22Rv1 (cell line): ENCODE measurements at regions not wholly inside any gene's neighbourhood (a gene's known extent, or its start where the extent isn't known, plus 50 kb on each side); places are given as distances from the start of the nearest gene placed in this dataset.

Source experiments
- H3K27ac ChIP-seq: fragments of 450-650 bp; 2 replicates; pipeline ENCODE4 v1.5.1; 2017
- CTCF ChIP-seq: fragments of 450-650 bp; IDR thresholded peaks from 2 replicates; pipeline ENCODE4 v1.5.1; 2017; ENCODE audit warnings: mild to moderate bottlenecking
- ZFX ChIP-seq: fragments of 450-650 bp; IDR thresholded peaks from 2 replicates; pipeline ENCODE4 v1.6.1; 2017; ENCODE audit warnings: antibody characterized with exemption, borderline replicate concordance

- TF ChIP-seq ZFX, result no peak
- TF ChIP-seq CTCF, result no peak
- H3K27ac ChIP-seq, result no peak overlapping the region
These were observed 170.3 kb upstream of the PODXL start for GRCh38 chr7:131726686-131727085.

GRCh38 chr7:131726031-131726430 is 169.6 kb upstream of the PODXL start:
- no peak overlapping the region for H3K27ac ChIP-seq
- TF ChIP-seq CTCF (no peak), ZFX (no peak)

GRCh38 chr7:131724776-131725345 is 168.4 kb upstream of the PODXL start:
- TF ChIP-seq CTCF (no peak), ZFX (no peak)
- no peak overlapping the region for H3K27ac ChIP-seq

GRCh38 chr7:131723926-131724325 is 167.5 kb upstream of the PODXL start:
- no peak for TF ChIP-seq ZFX
- H3K27ac ChIP-seq, result no peak overlapping the region

- H3K27ac ChIP-seq, result no peak overlapping the region
- TF ChIP-seq ZFX (no peak), CTCF (no peak)
These were observed 165.9 kb upstream of the PODXL start for GRCh38 chr7:131722371-131722770.

GRCh38 chr7:131721660-131722059 is 165.2 kb upstream of the PODXL start:
- no peak overlapping the region for H3K27ac ChIP-seq
- TF ChIP-seq ZFX, result no peak
- TF ChIP-seq CTCF, result no peak

GRCh38 chr7:131720703-131721102 is 164.3 kb upstream of the PODXL start:
- TF ChIP-seq CTCF, result no peak
- no peak for TF ChIP-seq ZFX
- H3K27ac ChIP-seq, result no peak overlapping the region

GRCh38 chr7:131717181-131717580 is 160.8 kb upstream of the PODXL start:
- H3K27ac ChIP-seq, result no peak overlapping the region
- TF ChIP-seq CTCF, result no peak
- no peak for TF ChIP-seq ZFX
